SHP77 (cell line): ENCODE measurements at regions not wholly inside any gene's neighbourhood (a gene's known extent, or its start where the extent isn't known, plus 50 kb on each side); places are given as distances from the start of the nearest gene placed in this dataset.

Source experiments
- DNase-seq, 2 experiments: peaks; one replicate each; lab custom pipeline; 2025; lab: John Stamatoyannopoulos, UW

DNA sequence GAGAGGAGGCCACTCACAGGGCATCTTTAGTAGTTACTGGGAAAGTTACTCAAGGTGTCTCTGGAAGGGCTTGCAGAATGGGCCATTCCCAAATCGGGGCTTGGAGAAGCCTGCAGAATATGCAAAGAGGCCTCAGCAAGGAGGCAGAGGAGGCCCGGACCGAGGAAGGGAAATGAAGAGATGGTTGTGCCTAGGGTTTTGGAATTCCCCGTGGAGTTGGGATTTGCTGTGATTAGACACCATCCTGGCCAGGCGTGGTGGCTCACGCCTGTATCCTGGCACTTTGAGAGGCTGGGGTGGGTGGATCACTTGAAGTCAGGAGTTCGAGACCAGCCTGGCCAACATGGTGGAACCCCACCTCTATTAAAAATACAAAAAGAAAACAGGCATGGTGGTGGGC lies 193.0 kb downstream of the IRF8 start:
- no peak for DNase-seq

DNA sequence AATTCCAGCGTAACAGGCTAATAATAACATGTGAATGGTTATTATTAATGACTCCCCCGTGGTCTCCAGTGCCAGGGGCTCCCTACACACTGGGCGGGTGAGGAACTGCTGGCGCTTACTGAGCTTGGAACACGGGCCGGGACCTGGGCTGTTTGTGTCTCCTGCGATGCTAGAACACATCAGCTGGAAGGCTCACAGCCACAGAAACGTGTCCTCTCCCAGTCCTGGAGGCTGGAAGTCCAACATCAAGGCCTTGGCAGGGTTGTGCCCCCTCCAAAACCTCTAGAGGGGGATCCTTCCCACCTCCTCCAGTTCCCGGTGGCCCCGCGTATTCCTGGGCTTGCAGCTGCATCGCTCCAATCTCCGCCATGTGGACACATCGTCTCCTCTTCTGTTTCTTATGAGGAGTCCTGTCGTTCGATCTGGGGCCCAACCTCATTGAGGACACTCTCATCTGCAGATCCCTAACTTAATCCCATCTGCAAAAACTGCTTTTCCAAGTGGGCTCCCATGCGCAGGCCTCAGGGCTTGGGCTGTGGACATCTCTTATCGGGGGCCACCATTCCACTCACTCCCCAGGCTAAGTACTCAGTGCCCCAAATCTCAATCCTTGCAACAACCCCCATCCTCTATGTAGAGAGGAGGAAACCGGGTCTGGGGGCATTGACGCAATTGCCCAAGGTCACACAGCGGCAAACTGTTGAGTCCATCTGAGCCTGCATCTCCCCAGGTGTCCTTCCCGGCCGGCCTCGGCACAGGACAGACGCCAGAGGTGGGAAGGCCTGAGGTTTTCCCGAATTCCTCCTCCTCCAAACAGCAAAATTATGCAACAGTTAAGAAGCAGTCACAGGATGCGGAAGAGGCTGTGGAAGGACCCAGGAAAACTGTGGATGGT lies 193.9 kb downstream of the IRF8 start:
- no peak for DNase-seq

DNA sequence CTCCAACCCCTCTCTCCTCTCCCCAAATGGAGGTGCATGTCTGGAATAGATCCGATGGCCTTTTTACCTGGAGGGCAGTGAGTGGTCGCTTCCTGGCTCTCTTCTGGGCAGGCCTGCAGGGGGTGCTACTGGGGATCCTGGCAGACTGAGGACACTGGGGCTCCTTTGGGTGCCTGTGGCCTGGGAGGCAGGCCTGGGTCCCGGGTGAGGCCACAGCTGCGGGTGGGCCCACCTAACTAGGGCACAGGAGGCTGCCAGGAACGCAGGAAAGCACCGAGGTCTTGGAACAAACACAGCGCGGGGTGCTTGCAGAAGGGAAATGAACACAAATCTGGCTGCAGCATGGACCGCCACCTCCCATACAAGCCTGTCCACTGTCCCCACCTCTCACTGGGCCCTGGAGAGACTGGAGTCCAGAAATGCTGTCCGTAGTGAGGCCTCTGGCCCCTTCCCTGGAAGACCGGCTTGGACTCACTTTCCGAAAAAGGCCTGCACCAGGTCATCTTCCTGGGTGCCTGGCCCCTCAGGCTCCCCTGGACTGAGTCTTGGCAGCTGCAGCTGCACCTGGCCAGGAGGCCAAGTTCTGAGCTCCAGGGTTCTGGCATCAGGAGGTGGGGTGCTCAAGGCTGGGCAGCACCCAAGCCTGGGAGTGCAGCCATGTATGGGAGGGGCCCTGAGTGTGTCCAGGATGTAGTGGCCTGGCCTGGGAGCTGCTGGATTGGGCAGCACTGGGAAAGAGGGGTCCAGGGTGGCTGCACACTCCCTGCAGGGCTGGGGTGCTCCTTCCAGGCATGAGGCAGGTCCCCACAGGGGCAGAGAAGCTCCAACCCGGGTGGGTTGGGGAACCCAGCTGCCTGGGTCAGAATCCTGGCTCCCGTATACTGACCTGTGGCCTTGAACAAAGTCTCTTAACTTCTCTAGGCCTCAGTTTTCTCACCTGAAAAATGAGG lies 195.1 kb downstream of the IRF8 start:
- no peak for DNase-seq

DNA sequence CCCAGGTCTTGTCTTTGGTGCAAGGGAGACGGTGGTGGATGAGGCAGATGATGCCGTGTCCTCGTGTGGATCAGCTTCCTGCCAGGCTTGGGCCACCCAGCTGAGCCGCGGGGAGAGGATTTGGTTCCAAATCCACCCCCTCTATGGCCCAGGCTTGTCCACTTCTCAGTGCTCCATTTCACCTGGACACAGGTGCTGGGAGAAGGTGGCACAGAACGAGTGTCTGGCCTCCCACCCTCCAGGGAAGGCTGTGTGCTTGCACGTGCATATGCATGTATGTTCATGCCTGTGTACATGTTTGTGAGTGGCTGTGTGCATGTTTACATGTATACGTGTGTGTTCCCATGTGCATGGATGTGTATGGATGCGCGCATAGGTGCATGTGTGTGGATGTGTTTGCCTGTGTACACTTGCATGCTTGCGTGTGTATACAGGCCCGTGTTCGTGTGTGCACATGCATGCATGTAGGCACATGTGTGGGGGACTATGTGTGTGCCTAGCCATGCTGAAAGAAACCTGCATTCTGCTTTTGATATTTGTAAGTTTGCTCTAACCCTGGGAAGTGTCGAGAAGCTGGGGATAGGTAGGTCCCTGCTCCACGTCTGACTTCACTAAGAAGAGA lies 196.3 kb downstream of the IRF8 start:
- DNase-seq: no peak

DNA sequence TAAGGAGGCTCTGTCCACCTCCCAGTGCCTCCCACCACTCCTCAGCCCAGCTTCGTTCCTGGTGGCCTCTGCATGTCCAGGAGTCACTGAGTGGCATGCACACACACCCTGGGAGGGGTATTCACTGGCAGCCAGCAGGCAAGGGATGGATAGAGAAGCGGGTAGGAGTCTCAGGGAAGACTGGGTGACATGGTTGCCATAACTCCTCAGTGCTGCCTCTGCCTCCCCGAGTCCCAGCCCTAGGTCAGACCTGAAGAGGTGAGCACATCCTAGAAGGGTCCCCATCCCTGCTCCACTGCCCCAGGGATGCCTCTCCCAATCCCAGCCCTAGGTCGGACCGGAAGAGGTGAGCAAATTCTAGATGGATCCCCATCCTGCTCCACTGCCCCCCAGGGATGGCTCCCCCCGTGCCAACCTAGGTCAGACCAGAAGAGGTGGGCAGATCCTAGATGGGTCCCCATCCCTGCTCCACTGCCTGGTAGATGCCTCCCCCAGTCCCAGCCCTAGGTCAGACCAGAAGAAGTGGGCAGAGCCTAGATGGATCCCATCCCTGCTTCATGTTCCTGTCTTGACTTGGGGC lies 197.0 kb downstream of the IRF8 start:
- DNase-seq: no peak

DNA sequence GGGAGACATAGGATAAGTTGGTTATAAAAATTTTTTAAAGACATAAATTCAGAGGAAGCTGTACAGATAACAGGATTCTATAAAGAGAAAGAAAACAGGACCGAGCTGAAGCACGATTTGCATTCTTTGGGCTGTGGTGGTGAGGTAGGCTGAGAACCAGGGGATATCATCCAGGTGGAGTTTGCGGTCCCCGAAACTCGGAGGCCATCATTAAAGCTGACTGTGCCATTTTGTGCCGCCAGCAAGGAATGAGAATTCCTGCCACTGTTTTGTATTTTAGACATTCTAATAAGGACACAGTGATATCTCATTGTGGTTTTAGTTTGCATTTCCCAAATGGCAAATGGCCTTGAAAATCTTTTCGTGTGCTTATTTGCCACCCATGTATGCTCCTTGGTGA lies 197.9 kb downstream of the IRF8 start:
- no peak for DNase-seq

DNA sequence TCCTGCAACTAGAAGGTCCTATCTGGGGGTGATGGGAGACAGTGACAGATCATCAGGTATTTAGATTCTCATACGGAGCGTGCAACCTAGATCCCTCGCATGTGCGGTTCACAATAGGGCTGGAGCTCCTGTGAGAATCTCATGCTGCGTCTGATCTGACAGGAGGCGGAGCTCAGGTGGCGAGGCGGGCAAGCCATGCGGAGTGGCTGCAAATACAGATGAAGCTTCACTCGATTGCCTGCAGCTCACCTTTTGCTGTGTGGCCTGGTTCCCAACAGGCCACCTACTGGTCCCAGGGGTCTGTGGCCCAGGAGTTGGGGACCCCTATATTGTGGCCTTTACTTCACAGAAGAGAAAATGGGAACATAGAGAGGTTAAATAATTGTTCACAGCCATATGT lies 200.4 kb downstream of the IRF8 start:
- DNase-seq: no peak

DNA sequence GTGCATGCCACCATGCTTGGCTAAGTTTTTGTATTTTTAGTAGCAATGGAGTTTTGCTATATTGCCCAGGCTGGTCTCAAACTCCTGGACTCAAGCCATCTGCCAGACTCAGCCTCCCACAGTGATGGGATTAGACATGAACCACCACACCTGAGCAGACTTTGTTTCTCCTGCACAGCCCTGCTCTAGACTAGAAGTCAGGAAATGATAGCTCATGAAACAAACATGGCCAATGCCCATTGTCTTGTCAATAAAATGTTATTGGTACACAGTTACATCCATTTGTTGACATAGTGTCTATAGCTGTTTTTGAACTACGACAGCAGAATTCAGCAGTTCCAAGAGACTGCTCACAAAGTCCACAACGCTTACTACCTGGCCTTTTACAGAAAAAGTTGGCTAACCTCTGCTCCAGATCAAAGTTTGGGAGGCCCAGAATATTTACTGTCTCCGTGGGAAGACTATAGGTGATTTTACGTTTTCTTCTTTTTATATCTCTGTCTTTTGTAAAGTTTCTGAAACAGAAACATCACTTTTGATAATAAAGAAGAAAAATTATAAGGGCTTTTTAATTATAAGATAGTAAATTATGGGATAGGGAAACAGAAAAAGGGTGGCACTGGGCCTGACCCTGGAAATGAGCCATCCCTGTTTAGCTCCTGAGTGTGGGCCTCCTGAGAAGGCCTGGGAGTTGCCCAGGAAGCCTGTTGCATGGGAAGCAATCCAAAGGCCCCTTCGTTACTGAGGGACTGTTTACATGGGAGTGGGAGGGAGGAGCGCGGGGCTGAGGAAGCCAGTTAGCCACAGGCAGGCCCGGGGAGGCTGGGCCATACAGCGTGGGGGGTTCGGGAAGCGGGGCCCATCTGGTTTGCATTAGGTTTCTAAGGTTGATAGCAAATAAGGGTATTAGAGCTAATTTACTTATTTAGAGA lies 201.5 kb downstream of the IRF8 start:
- DNase-seq: no peak

DNA sequence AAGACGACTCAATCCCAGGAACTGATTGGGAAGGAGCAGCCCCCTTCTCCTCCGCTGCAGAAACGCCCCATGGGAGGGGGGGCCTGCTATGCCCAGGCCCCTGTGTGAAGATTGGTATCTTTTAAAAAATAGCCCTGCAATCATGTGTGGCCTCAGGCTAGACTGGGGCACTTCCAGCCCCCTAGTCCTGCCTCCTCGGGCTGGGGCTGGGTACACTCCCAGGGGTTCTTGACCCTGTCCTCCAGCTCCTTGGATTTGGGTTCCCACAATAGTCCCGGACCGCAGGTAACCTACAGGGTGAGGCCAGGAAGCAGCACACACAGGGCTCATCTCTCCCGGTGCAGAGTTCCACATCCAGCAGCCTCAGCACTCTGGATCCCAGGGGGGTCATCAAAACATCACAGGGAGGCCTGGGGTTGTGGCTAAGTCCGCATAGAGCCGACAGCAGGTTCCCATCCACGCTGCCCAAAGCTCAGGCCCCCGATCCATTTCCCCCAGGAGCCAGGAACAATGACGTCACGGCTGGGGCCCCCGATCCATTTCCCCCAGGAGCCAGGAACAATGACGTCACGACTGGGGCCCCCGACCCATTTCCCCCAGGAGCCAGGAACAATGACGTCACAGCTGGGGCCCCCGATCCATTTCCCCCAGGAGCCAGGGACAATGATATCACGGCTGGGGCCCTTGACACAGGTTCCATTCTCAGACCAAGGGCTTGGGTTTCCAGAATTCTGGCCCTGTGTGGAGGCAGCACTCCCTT lies 202.4 kb downstream of the IRF8 start:
- no peak for DNase-seq

DNA sequence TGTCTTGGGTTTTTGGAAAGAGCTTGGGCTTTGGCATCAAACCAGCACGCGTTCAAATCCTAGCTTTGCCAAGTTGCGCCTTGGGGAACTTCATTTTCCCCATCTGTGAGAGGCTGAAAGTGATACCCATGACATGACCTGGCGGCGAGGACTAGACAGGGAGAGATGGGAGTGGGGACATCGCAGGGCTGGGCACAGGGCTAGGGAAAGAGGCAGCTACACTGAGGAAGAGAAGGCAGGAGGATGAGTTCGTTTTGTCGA lies 202.9 kb downstream of the IRF8 start:
- no peak for DNase-seq

DNA sequence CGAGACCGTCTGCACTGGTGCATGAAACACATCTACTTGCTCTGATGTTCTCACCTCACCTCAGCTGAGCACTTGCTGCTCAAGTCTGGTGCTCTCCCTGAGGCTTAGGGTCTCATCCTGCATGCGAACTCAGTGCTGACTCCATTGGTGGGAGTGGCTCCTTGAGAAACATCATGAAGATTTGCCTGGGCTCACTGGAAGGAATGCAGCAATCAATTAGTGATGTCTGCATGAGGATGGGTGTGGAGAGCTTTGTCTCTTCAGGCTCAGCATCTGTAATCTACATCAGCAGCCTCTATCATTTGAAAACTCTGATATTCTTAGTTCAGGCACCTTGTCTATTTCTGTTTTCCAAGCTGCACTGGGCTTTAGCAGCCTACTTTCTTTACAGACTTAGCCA lies 204.4 kb downstream of the IRF8 start:
- no peak for DNase-seq

DNA sequence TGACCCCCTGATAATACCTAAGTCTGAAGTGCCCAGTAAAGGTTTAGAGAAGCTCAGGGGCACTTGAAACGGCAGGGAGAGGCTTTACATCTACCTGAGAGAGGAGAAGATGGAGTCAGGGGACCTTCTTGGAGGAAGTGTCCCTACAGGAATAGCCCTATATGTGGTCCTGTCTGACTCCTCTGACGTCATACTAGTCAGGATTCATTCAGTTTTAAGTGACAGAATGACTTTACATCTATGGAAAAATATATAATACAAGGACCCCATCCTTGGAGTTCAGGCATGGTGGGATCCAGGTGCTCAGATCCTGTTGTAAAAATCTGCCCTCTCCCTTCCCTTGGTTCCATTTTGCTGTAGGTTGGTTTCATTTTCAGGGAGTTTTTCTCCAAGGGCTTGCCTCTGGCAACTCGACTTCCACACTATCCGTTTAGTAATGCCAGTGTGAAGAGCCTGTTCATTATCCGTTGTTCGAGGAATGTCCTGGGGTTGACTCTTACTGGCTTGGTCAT lies 205.6 kb downstream of the IRF8 start:
- DNase-seq: no peak

DNA sequence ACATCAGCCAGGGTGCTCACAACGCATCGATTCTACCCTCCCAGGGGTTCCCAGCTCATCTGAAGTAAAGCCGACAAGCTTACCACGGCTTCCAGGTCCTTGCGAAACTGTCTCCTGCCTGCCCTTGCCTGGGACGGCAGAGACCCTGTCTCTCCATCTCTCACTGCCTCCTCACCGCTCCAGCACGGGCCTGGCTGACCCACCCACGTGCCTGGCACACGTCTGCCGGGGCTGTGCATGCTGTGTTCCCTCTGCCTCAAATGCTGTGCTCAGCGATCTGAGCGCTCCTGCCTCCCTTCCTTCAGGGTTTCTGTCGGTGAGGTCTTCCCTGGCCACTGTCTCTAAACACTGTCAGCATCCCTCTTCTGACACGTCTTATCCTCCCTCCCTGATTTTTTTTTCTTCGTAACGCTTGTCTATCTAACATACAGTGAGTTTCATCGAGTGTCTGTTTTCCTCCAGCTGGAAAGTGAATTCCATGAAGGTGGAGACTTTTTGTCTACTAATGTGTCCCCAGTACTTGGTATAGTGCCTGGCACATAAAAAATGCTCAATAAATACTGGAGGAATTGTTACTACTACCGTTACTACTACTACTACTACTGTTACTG lies 208.4 kb downstream of the IRF8 start:
- DNase-seq: no peak

DNA sequence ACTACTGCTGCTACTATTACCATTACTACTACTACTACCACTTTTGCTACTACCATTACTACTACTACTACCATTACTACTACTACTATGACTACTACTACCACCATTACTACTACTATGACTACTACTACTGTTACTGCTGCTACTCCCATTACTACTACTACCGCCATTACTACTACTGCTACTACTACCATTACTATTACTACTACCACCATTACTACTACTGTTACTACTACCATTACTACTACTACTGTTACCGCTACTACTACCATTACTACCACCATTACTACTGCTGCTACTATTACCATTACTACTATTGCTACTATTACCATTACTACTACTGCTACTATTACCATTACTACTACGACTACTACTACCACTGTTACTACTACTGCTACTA lies 209.1 kb downstream of the IRF8 start:
- DNase-seq: no peak

DNA sequence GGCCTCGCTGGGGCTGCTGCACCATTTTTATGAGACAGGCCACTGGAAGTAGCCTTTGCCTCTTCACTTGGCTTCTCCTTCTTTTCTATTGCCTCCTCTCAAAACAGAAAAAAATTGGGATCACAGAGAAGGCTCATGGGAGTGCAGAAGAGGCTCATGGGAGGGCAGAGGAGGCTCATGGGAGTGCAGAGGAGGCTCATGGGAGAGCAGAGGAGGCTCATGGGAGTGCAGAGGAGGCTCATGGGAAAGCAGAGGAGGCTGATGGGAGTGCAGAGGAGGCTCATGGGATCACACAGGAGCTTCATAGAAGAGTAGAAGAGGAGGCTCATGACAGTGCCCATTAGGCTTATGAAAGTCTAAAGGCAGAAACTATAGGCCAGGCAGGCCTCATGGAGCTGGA lies 211.2 kb downstream of the IRF8 start:
- DNase-seq: no peak

DNA sequence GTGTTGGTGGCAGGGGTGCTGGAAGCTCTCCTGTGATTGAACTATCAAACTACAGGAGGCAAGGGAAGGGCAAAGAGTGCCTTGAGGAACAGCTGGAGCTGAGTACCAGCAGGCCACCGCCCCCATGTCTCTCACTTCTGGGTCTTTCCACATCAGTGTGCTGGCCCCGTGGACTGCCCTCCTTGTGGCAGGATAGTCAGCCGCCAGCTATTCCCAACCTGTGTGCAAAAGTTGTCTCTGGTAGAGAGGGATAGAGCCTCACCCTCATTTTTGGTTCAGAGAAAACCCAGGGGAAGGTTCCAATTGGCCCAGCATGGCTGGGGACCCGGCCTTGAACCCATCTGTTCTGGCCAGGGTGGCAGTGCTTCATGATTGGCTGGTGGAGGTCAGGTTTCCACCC lies 211.8 kb downstream of the IRF8 start:
- no peak for DNase-seq

DNA sequence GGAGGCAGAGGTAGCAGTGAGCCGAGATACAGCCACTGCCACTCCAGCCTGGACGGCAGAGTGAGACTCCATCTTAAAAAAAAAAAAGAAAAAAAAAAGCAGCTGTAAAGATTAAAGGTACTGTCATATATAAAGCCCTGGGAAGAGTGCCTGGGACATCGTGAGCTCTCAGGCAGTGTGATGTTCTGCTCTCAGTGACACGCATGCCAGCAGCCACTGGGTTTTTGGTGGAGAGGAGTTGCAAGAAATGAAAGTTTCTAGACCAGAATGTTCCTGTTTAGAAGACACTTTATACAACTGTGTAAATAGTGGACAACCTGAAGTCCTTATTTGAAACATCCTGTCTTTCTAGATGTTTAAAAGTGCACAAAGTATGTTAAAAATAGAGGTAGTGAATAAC lies 213.2 kb downstream of the IRF8 start:
- no peak for DNase-seq

DNA sequence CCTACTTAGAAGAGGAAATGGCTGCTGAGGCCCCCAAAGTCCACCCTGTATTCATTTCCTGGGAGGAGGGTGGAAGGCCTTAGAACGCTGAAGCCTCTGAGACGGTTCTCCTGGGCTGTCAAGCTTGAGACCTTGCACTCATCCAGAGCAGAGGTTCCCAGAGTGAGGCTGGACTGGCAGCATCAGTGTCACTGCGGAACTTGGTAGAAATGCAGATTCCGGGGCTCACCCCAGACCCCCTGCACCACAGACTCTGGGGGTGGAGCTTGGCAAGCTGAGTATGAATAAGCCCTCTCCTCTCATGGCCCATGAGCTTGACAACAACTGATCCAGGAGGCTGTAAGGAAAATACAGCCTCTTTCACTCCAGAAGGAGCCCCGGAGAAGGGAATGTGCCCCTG lies 218.3 kb downstream of the IRF8 start:
- DNase-seq: no peak

DNA sequence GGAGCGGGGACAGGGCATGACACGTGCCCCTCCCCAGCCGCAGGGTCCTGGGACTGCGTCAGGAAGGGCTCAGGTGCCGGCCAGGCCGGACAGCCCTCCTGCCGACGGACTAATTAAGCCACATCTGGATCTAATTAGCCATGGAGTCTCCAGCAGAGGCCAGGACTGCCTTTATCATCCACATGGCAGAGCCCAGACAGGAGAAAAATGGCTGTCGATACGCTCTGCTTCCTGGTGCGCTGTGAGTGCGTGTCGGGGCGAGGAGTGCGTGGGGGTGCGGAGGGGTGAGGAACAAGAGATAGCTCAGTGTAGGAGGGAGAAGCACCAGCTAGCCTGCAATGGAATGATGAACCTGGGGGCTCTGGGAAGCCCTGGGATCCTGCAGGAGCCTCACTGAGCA lies 218.8 kb downstream of the IRF8 start:
- DNase-seq: no peak
